NOMO-1 (cell line): ENCODE measurements at regions not wholly inside any gene's neighbourhood (a gene's known extent, or its start where the extent isn't known, plus 50 kb on each side); places are given as distances from the start of the nearest gene placed in this dataset.

Source experiments
- DNase-seq, 2 experiments: peaks; one replicate each; lab custom pipeline; 2025; ENCODE audit not compliant: unreplicated experiment in 2 of 2; lab: John Stamatoyannopoulos, UW

- no peak for DNase-seq
These were observed 51.8 kb upstream of the CASZ1 start for GRCh38 chr1:10848109-10848684.

- no peak for DNase-seq
These were observed 53.6 kb upstream of the CASZ1 start for GRCh38 chr1:10850026-10850425.

GRCh38 chr1:10851024-10852013 lies 54.9 kb upstream of the CASZ1 start:
- no peak for DNase-seq

GRCh38 chr1:10852018-10852417 lies 55.6 kb upstream of the CASZ1 start:
- no peak for DNase-seq

GRCh38 chr1:10852486-10852885 lies 56.0 kb upstream of the CASZ1 start:
- no peak for DNase-seq

GRCh38 chr1:10852998-10853520 lies 56.6 kb upstream of the CASZ1 start:
- no peak for DNase-seq

GRCh38 chr1:10853701-10854100 lies 57.3 kb upstream of the CASZ1 start:
- no peak for DNase-seq

- DNase-seq: no peak
These were observed 58.5 kb upstream of the CASZ1 start for GRCh38 chr1:10854856-10855459.

GRCh38 chr1:10856176-10856683 lies 59.8 kb upstream of the CASZ1 start:
- DNase-seq: no peak

- DNase-seq: no peak
These were observed 60.6 kb upstream of the CASZ1 start for GRCh38 chr1:10856863-10857598.

GRCh38 chr1:10857687-10858086 lies 61.2 kb upstream of the CASZ1 start:
- DNase-seq: no peak

GRCh38 chr1:10860218-10860617 lies 63.8 kb upstream of the CASZ1 start:
- no peak for DNase-seq

- no peak for DNase-seq
These were observed 64.2 kb upstream of the CASZ1 start for GRCh38 chr1:10860682-10861081.

GRCh38 chr1:10861822-10862221 lies 65.4 kb upstream of the CASZ1 start:
- no peak for DNase-seq

GRCh38 chr1:10862743-10863335 lies 66.4 kb upstream of the CASZ1 start:
- no peak for DNase-seq

GRCh38 chr1:10863886-10864285 lies 67.4 kb upstream of the CASZ1 start:
- DNase-seq: no peak

GRCh38 chr1:10864776-10865175 lies 68.3 kb upstream of the CASZ1 start:
- no peak for DNase-seq

GRCh38 chr1:10865518-10866320 lies 69.3 kb upstream of the CASZ1 start:
- DNase-seq: no peak

- DNase-seq: no peak
These were observed 70.1 kb upstream of the CASZ1 start for GRCh38 chr1:10866321-10867093.
